D721Med (cell line): ENCODE measurements at regions not wholly inside any gene's neighbourhood (a gene's known extent, or its start where the extent isn't known, plus 50 kb on each side); places are given as distances from the start of the nearest gene placed in this dataset.

Experiments used
- DNase-seq: peaks from one replicate; pipeline ENCODE4 v3.0.0; 2011; ENCODE audit warnings: low spot score; ENCODE audit not compliant: insufficient read length
- FAIRE-seq: peaks from 2 replicates; lab custom pipeline; 2011; peaks lifted over from hg19 to GRCh38; lab: Jason Lieb, UNC
- CTCF ChIP-seq: IDR thresholded peaks from 2 replicates; pipeline ENCODE4 v1.5.1; 2012; ENCODE audit warnings: mild to moderate bottlenecking, control low read depth; ENCODE audit not compliant: insufficient read depth; ENCODE audit errors: missing control alignments

GRCh38 chr9:103714992-103715391 is 379.1 kb upstream of the SMC2 start:
- no peak for TF ChIP-seq CTCF
- DNase-seq = no peak
- no peak for FAIRE-seq

- FAIRE-seq (no peak), DNase-seq (no peak)
- no peak for TF ChIP-seq CTCF
Observed at GRCh38 chr9:103721056-103721455, 373.1 kb upstream of the SMC2 start.

- TF ChIP-seq CTCF = no peak
- no peak for FAIRE-seq
- DNase-seq = no peak
Observed at GRCh38 chr9:103730866-103731265, 363.2 kb upstream of the SMC2 start.

GRCh38 chr9:103731541-103731940 is 362.6 kb upstream of the SMC2 start:
- no peak for FAIRE-seq
- DNase-seq = no peak
- no peak for TF ChIP-seq CTCF

GRCh38 chr9:103734471-103734870 is 359.6 kb upstream of the SMC2 start:
- FAIRE-seq (no peak), DNase-seq (no peak)
- TF ChIP-seq CTCF = no peak

GRCh38 chr9:103755441-103755840 is 338.7 kb upstream of the SMC2 start:
- DNase-seq (no peak), FAIRE-seq (no peak)
- TF ChIP-seq CTCF = no peak

GRCh38 chr9:103755986-103756385 is 338.1 kb upstream of the SMC2 start:
- no peak for DNase-seq

More at GRCh38 chr9:103755986-103756385, 338.1 kb upstream of the SMC2 start:
- TF ChIP-seq CTCF = no peak
- FAIRE-seq = no peak
